Stimulated activated CD4-positive, alpha-beta T cell treated with anti-CD3 and anti-CD28 coated beads, Interleukin-2, amount 100 ng/mL, for 24 hours (primary cell): ENCODE measurements at regions not wholly inside any gene's neighbourhood (a gene's known extent, or its start where the extent isn't known, plus 50 kb on each side); places are given as distances from the start of the nearest gene placed in this dataset.
"Not testable (repeated sequence)": the region's sequence is repeated elsewhere in the genome, so short reads cannot be mapped to it uniquely, and the experiment has no call there.

ENCODE experiments used
- DNase-seq, 2 donors: peaks; one replicate each; pipeline ENCODE4 v3.0.0-alpha.2; 2020

DNA sequence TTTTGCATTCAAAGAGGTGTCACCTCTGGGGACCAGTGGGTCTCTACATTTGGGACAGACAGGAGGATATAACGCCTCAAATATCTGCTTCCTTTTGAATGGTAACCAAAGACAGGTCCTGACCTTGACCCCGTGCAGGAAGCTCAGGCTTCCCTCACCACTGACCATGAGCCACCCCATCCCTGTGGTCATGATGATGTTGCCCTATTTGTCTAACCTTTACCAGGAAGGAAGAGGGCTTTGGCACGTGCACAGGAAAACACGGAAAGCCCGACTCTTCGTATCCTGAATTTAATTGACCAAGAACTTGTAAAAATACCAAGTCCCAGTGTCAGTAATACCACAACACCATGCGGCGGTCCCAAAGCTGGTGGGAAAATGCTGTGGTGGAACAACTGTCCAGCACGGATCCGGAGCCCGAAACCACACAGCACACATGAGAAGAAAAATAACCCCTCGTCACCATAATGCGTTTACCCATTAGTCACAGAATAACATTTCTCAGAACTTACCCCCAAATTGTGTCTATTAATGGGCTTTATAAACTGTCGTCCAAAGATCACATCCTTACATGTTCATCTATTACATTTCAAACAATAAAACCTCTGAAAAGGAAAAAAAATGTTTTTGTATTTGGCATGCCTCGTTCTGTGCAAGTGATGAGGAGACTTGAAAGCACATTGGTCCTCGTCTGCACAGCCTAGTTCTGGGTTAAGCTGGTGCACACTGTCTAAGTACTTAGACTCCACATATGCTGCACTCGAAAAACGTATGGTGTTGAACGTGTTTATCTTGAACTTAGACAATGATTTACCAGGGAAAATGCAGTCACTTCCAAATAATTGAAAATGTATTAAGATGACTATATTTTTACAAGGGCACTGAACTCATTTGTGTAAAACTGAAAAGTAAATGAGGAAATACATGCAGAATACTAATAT, 118.9 kb upstream of the IGF1R start:
- no peak for DNase-seq

DNA sequence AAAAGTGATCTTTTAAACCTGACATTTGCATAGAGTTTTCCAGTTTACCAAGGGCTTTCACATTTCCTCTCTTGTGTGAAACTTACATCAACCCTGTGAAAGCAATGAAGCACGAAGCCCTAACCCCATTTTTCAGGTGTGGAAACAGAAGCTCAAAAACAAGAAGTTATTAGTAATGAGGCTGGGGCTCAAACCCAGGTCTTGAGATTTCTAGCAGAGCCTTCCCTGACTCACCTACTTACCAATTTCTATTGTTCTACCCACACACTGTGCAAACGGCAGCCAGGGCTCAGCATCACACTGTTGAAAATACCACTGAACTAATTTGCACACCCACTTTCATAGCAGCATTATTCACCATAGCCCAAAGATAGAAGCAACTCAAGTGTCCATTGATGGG, 117.8 kb upstream of the IGF1R start:
- no peak for DNase-seq

DNA sequence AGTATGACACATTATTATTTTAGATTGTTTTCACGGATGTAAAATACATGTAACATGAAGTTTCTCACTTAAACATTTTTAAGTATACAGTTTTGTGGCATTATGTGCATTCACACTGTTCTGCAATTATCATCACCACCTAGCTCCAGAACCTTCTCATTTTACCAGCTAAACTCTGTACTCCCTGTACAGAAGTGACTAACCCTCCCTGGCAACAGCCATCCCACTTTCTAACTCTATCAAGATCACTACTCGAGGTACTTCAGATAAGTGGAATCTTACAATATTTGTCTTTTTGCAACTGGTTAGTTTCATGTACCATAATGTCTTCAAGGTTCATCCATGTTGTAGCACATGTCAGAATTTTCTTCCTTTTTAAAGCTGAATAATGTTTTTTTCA, 116.3 kb upstream of the IGF1R start:
- no peak for DNase-seq

DNA sequence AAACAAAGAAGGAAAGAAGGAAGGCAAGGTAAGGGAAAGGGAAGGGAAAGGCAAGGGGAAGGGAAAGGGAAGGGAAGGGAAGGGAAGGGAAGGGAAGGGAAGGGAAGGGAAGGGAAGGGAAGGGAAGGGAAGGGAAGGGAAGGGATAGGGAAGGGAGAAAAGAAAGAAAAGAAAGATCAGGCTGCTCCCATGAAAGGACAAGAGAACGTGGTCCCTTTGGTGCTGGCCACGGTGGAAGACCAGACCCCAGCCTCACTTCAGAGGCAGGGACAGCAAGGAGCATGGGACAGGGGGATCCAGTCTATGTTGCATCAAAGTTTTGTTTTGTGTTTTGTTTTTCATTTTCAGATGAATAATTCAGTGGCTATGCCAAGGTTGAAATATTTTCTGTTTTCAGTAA, 111.4 kb upstream of the IGF1R start:
- DNase-seq = no peak

DNA sequence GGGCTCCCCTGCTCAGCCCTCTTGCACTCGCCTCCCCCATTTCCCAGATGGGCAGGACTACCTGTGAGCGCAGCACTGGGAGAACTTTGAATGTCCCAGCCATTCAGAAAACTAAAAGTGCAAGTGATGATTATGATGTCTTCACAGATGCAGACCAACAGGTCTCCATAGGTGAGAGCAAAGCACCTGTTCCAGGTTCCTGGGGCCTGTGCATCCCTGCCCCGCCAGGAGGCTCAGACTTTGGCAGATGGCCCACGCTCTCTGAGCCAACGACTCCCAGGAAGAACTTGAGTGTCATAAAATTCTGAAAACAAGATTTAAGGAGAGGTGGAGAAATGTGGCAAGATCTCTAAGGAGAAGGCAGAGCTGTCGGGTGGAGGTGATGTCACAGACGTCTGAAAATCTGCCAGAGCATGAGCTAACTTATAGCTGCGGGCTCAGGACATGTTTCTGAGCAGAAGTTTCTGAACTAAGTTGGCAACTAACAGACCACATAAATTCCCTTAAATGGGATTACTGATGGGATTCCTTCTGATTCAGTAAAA, 110.8 kb upstream of the IGF1R start:
- DNase-seq = no peak

DNA sequence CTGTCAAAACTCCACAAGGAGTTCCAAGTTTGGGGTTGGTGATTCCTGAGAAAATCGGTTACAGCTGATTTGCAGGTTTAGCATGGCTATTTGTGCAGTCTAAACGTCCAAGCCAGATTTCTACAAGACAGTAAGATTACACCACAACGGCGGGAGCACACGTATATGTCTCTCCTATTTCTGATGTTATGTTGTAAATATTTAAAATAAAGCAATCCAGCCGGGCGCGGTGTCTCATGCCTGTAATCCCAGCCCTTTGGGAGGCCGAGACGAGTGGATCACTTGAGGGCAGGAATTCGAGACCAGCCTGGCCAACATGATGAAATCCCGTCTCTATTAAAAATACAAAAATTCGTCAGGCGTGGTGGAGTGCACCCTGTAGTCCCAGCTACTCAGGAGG, 106.8 kb upstream of the IGF1R start:
- DNase-seq = no peak

DNA sequence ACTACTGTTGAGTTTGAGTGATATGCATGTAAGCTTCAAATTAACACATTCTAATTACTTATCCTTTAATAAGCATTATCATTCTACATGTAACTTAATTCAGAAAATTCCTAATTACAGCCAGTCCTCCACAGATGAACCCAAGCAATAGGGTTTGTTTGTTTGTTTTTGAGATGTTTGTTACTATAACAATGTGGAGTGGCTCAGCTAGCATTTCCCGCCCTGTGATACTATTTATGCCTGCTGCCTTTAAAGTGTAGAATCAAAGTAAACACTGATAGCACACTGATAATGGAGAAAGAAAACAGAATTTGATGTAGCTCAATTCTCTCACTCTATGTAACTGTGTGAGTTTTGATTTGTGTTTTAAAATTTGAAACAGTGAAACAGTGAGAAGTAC, 105.1 kb upstream of the IGF1R start:
- no peak for DNase-seq

DNA sequence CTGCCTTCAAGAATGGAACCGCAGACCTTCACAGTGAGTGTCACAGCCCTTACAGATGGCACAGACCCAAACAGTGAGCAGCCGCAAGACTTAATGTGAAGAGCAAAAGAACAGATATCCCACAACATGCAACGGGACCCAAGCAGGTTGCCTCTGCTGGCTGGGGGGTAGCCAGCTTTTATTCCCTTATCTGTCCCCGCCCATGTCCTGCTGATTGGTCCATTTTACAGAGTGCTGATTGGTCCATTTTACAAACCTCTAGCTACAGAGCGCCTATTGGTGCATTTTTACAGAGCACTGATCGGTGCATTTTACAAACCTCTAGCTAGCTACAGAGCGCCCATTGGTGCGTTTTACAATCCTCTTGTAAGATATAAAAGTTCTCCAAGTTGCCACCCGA, 102.0 kb upstream of the IGF1R start:
- DNase-seq = no peak

DNA sequence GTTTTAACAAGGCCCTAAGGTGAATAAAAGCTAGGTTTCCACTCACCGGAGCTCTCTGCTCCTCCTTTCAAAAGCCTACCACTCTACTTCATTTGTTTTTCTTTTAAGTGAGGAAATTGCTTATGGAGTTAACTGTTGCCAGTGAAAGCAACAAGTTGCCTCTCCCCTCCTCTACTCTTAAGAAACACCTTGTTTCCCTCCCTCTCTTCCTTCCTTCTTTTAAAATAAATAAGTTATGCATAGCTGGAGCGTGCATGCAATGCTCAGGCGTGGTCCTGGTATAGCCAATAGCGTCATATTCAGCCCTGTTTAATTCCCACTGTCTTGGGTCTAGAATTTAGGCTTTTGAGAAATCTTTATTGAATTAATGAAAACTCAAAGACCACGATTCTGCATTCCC, 101.1 kb upstream of the IGF1R start:
- DNase-seq = no peak

DNA sequence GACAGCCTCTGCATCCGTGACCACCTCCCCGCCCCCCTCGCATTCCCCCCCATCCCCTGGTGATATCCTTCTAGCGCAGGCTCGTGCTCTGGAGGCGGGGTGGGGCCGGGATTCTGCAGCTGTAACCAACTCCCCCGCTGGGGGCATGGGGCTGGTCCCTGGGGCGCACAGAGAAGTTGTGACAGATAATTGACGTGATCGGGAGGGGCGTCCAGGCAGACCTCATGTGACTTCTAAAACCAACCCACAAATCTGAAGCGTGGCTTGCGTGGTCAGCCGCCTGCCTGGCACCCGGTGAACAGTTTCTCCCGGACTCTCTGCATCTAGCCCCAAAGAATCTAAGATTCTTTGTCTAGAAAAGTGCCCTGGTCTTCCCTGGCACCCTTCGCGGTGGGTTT, 100.6 kb upstream of the IGF1R start:
- DNase-seq = peak in 1 of 2 donors; percentile 17

DNA sequence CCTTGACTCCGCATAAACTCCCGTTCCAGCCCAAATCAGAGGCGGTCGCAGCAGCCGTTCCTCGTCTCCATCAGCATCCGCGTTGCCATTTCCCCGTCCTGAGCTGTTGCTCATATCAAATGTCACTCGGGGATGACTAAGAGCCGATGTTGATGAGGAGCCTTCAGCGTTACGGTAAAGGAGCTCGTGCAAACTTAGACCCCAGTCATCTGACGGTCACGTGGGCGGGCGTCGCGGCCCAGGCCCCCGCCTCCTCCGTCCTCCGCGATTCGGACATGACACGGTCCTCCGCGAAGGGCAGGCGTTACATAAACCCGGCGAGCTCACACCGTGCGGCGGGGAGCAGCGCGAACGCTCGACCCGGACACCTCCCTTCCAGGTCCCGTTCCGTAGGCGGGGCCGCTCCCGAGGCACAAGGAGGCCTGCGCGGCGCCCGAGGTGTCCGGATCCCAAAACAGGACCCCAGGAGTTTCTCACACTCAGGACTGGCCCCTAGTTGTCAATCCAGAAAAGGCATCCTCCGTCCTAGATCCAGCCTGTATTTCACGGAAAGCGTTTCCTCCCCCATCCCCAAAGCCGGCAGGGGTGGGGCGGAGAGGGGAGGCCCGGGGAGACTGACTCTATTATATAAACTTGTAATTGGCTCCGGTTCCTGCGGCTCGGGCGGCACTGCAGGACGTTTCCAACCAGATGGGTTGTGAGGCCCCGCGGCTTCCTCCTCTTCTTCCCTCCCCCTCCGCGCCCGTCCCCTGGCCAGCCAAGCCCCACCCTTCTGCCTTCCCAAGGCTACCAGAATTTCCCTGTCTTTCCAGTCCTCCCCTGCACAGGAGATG, 100.0 kb upstream of the IGF1R start:
- peak; percentile 57 for DNase-seq

DNA sequence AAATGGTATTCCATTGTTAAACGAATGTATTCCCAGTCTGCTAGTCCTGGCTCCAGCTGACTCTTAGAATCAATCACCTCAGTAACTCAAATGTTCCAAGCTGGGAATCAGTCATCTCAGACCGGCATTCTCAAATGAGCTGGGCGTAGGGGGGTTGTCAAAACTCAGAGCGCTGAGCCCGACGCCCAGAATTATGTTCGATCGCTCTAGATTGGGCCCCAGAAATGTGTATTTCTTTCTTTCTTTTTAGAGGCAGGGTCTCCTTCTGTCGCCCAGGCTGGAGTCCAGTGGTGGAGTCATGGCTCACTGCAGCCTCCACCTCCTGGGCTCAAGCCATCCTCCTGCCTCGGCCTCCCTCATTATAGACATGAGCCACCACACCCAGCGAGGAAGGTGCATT, 99.3 kb upstream of the IGF1R start:
- no peak for DNase-seq

DNA sequence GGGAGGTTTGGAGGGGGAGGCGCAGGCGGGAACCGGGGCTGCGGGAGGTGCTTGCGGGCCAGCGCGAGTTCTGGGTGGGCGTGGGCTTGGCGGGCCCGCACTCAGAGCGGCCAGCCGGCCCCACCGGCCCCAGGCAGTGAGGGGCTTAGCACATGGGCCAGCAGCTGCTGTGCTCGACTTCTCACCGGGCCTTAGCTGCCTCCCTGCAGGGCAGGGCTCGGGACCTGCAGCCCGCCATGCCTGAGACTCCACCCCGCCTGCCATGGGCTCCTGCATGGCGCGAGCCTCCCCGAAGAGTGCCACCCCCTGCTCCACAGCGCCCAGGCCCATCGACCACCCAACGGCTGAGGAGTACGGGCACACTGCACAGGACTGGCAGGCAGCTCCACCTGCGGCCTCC, 98.6 kb upstream of the IGF1R start:
- no peak for DNase-seq

DNA sequence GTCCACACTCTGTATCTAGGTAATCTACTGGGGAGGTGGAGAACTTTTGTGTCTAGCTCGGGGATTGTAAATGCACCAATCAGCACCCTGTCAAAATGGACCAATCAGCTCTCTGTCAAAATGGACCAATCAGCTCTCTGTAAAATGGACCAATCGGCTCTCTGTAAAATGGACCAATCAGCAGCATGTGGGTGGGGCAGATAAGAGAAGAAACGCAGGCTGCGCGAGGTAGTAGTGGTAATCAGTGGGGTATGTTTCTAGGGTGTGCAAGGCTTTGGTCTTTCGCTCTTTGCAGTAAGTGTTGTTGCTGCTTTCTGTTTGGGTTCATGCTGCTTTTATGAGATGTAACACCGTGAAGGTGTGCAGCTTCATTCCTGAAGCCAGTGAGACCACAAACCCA, 98.0 kb upstream of the IGF1R start:
- DNase-seq = not testable (repeated sequence)

DNA sequence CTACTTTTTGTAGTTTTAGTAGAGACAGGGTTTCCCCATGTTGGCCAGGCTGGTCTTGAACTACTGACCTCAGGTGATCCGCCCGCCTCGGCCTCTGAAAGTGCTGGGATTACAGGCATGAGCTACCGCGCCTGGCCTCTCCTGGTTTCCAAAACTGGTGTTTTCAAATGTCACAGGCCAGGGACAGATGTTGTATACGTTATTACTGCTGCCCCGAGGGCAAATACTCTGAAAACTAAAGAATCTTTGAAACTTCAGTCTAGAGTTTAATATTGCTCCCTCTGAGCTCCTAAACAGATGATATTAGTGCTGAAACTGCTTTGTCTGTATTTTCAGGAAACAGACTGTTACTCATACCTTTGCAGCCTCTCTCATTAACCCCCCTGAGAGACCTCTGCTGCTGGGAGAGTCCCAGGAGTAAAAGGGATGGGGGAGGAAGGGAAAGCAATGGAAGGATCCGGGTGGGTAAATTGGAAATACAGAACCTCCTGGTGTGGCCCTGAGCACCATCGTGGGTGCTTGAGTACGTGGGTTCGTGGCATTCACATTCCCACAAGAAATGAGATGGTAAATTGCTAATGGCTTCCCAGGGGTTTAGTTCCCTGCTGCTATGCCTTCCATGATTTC, 96.3 kb upstream of the IGF1R start:
- no peak for DNase-seq

DNA sequence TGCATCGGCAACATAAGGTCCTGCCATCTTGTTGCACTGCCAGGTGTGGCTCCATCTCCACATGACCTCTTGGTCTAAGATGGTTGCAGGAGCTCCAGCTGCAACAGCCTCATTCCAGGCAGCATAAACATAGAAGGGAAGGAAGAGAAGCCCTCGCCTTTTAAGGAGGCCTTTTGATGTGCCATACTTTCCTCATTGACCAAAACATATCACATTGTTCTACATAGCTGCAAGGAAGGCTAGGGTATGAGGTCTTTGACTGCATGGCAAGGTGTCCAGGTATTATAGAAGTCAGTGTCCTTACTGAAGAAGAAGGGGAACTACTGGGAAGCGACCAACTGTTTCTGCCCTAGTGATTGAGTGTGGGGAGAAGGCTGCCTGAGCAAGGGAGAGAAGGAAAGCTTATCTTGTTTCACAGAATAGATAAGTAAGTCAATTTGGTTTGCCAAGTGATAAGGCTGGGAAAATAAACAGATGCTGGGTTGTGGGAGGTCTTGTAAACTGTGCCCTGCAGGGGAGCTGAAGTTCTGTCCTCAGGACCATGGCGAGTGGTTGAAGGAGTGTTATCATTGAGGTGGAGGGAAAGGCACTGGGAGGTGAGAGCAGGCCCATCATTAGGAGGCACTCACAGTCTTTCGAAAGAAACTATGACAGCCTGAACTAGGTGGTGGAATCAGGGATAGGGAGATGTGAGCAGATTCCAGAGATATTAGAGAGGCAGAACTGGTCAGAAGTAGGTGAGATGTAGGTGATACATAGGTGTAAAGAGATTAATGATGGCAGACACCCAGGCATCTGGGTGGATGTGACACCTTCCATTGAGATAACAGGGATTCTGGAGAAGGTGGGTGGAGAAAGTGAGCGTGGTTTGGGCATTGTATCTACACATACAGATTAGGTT, 93.8 kb upstream of the IGF1R start:
- no peak for DNase-seq

DNA sequence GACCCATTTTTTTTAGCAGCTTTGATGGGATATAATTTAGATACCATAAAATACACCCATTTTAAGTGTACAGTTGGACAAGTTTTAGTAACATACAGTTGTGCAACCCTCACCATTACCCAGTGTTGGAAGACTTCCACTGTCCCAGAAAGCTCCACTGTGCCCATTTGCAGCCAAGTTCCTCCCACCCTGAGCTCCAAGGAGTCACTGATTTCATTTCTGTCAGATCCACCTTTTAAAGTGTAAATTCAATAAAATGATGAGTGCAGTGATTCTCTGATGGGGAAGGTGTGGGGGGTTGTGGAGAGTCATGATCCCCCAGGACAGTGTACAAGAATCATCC, 93.2 kb upstream of the IGF1R start:
- no peak for DNase-seq

DNA sequence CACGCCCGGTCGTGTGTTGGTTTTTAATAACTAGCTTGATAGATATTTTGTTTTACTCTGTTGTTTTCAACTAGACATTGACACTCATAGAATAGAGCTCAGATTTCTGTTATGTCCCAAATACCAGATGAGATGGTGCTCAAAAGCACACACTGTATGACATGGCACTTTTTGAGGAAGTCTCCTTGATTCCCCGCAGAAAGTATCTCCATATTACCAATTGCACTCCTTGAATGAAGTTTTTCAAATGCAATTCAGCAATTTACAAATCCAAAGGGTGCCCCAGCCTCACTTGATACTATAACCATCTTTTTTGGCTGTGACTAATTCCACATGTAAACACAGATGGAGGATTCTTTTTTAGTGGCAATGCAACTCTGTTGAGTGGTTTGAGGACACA, 92.0 kb upstream of the IGF1R start:
- DNase-seq = no peak

DNA sequence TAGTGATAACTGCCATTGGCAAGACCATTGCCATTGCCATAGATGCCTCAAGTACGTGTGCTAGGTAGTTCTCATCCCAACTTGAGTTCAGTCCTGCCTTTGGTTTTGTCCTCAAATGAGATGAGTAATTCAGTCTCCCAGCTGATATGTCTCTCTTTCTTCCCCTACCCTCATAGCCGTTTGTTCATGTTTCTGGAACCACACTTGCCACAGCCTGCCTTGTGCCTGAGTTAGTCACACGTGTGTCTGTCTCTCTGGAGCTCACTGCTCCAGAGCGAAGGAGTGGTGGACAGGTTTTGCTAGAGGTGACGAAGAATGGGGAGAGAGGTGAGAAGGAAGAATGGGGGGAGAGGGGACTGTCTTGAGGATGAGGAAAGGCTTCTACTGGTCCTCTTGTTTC, 88.0 kb upstream of the IGF1R start:
- DNase-seq = no peak

DNA sequence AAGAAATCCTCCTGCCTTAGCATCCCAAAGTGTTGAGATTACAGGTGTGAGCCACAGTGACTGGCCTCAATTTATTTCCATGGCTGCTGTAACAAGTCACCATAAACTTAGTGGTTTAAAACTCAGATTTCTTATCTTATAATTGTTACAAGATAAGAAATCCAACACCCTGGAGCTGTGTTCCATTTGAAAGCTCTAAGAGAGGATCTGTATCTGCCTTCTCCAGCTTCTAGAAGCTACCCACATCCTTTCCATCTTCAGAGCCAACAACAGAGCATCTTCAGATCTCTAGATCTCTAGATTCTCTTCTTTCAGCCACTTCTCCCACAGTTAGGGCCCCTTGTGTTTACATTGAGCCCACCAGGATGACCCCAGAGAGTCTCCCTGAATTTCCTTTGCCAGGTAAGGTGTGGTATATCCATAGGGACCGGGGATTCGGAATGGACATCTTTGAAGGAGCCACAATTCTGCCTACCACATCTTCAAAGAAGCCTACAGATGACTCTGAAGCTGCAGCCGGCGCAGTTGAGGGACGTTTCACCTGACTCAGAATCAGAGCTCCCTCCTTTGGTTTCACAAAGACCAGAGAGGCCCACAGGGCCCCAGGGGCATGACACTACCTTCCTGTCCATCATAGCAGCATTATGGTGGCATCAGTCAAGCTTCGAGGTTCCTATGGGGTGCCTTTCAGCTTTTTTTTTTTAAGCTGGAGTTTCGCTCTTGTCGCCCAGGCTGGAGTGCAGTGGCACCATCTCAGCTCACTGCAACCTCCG, 87.0 kb upstream of the IGF1R start:
- DNase-seq = peak in 1 of 2 donors; percentile 6

DNA sequence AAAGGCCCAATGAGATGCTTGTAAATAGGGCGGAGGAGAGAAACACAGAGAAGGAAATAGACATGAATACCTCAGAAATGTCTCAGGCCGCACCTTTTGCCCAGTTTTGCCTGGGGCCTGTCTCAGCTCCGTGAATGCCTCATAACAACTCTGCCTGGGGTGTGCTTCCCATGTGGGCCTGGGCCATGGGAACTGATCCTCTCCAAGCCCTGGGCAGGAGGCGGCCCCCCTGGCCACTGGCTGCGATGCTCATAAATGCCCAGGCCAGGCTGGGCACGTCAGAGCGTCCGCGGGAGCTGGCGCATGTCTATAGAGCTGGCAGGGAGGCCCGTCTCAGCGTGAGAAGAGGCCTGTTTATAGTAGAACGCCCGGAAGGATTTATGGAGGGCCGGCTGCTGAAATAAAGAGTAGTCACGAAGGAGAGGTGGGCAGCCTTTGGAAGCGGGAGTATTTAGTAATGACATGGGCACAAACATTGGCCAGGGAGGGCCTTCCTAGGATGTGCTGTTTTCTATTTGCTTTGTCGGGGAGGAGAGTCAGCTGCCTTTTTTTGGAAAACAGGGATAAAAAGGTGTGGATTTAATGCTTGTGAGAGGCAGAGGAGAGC, 85.9 kb upstream of the IGF1R start:
- DNase-seq = no peak
